Naive thymus-derived CD8-positive, alpha-beta T cell (primary cell): ENCODE measurements at regions not wholly inside any gene's neighbourhood (a gene's known extent, or its start where the extent isn't known, plus 50 kb on each side); places are given as distances from the start of the nearest gene placed in this dataset.
A peak's percentile ranks its signal among the peaks of the same experiment; 100 is the strongest.

Source experiments
- ATAC-seq, 2 donors: fragments of 150-1000 bp; cut with Tn5 transposase in 1 of 2; sonication (Bioruptor Pico), chemical (Tn5 transposase) in 1 of 2; 1 replicate in 1 of 2; 2 replicates in 1 of 2; pipeline ENCODE4 v1.10.0; 2021; ENCODE audit warnings: mild to moderate bottlenecking in 2 of 2, moderate library complexity in 2 of 2
- POLR2A ChIA-PET: fragments of 350-600 bp; sonication (Branson Sonifier 250); formaldehyde crosslinking; loops from one replicate; lab custom pipeline; 2021; ENCODE audit warnings: antibody characterized with exemption; lab: Charles Lee
- DNase-seq, 10 donors: peaks; one replicate each; pipeline versions ENCODE4 v3.0.0 to v3.0.0-alpha.2; 2020 to 2022
- H3K27ac Mint-ChIP-seq, 10 donors: one replicate each; pipeline ENCODE4 v1.8.0; 2020 to 2022; ENCODE audit warnings: mild to moderate bottlenecking in 10 of 10, mixed read lengths in 10 of 10, moderate library complexity in 4 of 10, inconsistent platforms in 1 of 10
- H3K27me3 Mint-ChIP-seq, 5 donors: one replicate each; pipeline ENCODE4 v1.8.0; 2021 to 2022; ENCODE audit warnings: mixed read lengths in 5 of 5
- H3K36me3 Mint-ChIP-seq, 3 donors: one replicate each; pipeline ENCODE4 v1.8.0; 2020 to 2022; ENCODE audit warnings: mixed read lengths in 3 of 3, mild to moderate bottlenecking in 2 of 3, inconsistent platforms in 1 of 3
- H3K4me1 Mint-ChIP-seq, 4 donors: one replicate each; pipeline ENCODE4 v1.8.0; 2021 to 2022; ENCODE audit warnings: mixed read lengths in 4 of 4
- H3K4me3 Mint-ChIP-seq, 10 donors: one replicate each; pipeline ENCODE4 v1.8.0; 2020 to 2022; ENCODE audit warnings: mild to moderate bottlenecking in 10 of 10, mixed read lengths in 10 of 10, moderate library complexity in 6 of 10, inconsistent platforms in 1 of 10
- H3K9me3 Mint-ChIP-seq, 9 donors: one replicate each; pipeline ENCODE4 v1.8.0; 2020 to 2022; ENCODE audit warnings: mixed read lengths in 9 of 9, mild to moderate bottlenecking in 3 of 9, inconsistent platforms in 1 of 9, moderate library complexity in 1 of 9

- POLR2A ChIA-PET = no interaction called here
- ATAC-seq = no peak
- H3K9me3 Mint-ChIP-seq = peaks cover 0 to 3% (median 0%) of the 10 kb centered on the region in 9 donors
- H3K4me3 Mint-ChIP-seq = no peak overlapping the region
- peak overlapping the region in 1 of 10 donors; percentile 32 for H3K27ac Mint-ChIP-seq
- H3K36me3 Mint-ChIP-seq = no peaks in the 10 kb centered on the region
- H3K4me1 Mint-ChIP-seq = peaks cover 4 to 16% (median 15%) of the 10 kb centered on the region in 4 donors
- peaks cover 0 to 12% (median 1%) of the 10 kb centered on the region in 5 donors for H3K27me3 Mint-ChIP-seq
- no peak for DNase-seq
Observed at GRCh38 chr2:12325806-12326205, 390.9 kb upstream of the TRIB2 start.

- Mint-ChIP-seq H3K36me3 (no peaks in the 10 kb centered on the region), H3K27me3 (peaks cover 0 to 14% (median 5%) of the 10 kb centered on the region in 5 donors), H3K4me3 (no peak overlapping the region), H3K27ac (peak overlapping the region in 1 of 10 donors; percentile 77), H3K9me3 (peaks cover 0 to 3% (median 0%) of the 10 kb centered on the region in 9 donors), H3K4me1 (peaks cover 4 to 16% (median 14%) of the 10 kb centered on the region in 4 donors)
- peak in 4 of 10 donors; percentile 15 to 70 (median 28) for DNase-seq
- POLR2A ChIA-PET = no interaction called here
- peak; percentile 50 to 52 for ATAC-seq
Observed at GRCh38 chr2:12326449-12327190, 390.1 kb upstream of the TRIB2 start.

GRCh38 chr2:12330916-12331315 is 385.8 kb upstream of the TRIB2 start:
- H3K27ac Mint-ChIP-seq = no peak overlapping the region
- H3K4me3 Mint-ChIP-seq = no peak overlapping the region
- no peaks in the 10 kb centered on the region for H3K36me3 Mint-ChIP-seq
- POLR2A ChIA-PET = no interaction called here
- peaks cover 0 to 4% (median 0%) of the 10 kb centered on the region in 9 donors for H3K9me3 Mint-ChIP-seq
- H3K27me3 Mint-ChIP-seq = peaks cover 2 to 29% (median 10%) of the 10 kb centered on the region in 5 donors
- ATAC-seq (no peak), DNase-seq (no peak)
- H3K4me1 Mint-ChIP-seq = peaks cover 8 to 22% (median 20%) of the 10 kb centered on the region in 4 donors

GRCh38 chr2:12331698-12332097 is 385.0 kb upstream of the TRIB2 start:
- peaks cover 2 to 29% (median 8%) of the 10 kb centered on the region in 5 donors for H3K27me3 Mint-ChIP-seq
- ATAC-seq (no peak), DNase-seq (no peak)
- H3K36me3 Mint-ChIP-seq = no peaks in the 10 kb centered on the region
- H3K9me3 Mint-ChIP-seq = peaks cover 0 to 4% (median 0%) of the 10 kb centered on the region in 9 donors
- peaks cover 3 to 18% (median 15%) of the 10 kb centered on the region in 4 donors for H3K4me1 Mint-ChIP-seq
- no peak overlapping the region for H3K27ac Mint-ChIP-seq
- H3K4me3 Mint-ChIP-seq = no peak overlapping the region
- POLR2A ChIA-PET = no interaction called here

GRCh38 chr2:12333293-12333692 is 383.4 kb upstream of the TRIB2 start:
- H3K36me3 Mint-ChIP-seq = no peaks in the 10 kb centered on the region
- no peak overlapping the region for H3K4me3 Mint-ChIP-seq
- no peak for DNase-seq
- no peak for ATAC-seq
- POLR2A ChIA-PET = no interaction called here
- H3K9me3 Mint-ChIP-seq = peaks cover 0 to 4% (median 0%) of the 10 kb centered on the region in 9 donors
- peaks cover 2 to 29% (median 8%) of the 10 kb centered on the region in 5 donors for H3K27me3 Mint-ChIP-seq
- H3K27ac Mint-ChIP-seq = no peak overlapping the region
- H3K4me1 Mint-ChIP-seq = peaks cover 0 to 16% (median 14%) of the 10 kb centered on the region in 4 donors

- ATAC-seq = peak; percentile 72 to 73
Observed at GRCh38 chr2:12334412-12334966, 382.2 kb upstream of the TRIB2 start.

GRCh38 chr2:12335131-12335530 is 381.6 kb upstream of the TRIB2 start:
- DNase-seq (no peak), ATAC-seq (no peak)
- Mint-ChIP-seq H3K27ac (peak overlapping the region in 1 of 10 donors; percentile 3), H3K36me3 (no peaks in the 10 kb centered on the region), H3K4me3 (peak overlapping the region in 5 of 10 donors; percentile 2 to 59 (median 52)), H3K9me3 (peaks cover 0 to 4% (median 0%) of the 10 kb centered on the region in 9 donors), H3K27me3 (peaks cover 2 to 29% (median 7%) of the 10 kb centered on the region in 5 donors), H3K4me1 (peaks cover 0 to 16% (median 12%) of the 10 kb centered on the region in 4 donors)
- POLR2A ChIA-PET = no interaction called here

More at GRCh38 chr2:12334412-12334966, 382.2 kb upstream of the TRIB2 start:
- Mint-ChIP-seq H3K4me1 (peaks cover 0 to 16% (median 14%) of the 10 kb centered on the region in 4 donors), H3K27ac (peak overlapping the region in 4 of 10 donors; percentile 2 to 57 (median 3)), H3K36me3 (no peaks in the 10 kb centered on the region), H3K4me3 (peak overlapping the region in 9 of 10 donors; percentile 2 to 59 (median 22)), H3K9me3 (peaks cover 0 to 4% (median 0%) of the 10 kb centered on the region in 9 donors), H3K27me3 (peaks cover 2 to 29% (median 8%) of the 10 kb centered on the region in 5 donors)
- peak in 3 of 10 donors; percentile 27 to 47 (median 46) for DNase-seq
- POLR2A ChIA-PET = interaction anchor here (0.7 to 0.9 kb wide), 2 partner anchors 10 to 14 kb away, joined by 3 read pairs; no protein-coding TSS in a partner anchor

GRCh38 chr2:12335995-12336394 is 380.7 kb upstream of the TRIB2 start:
- H3K9me3 Mint-ChIP-seq = peaks cover 0 to 4% (median 0%) of the 10 kb centered on the region in 9 donors
- no peak overlapping the region for H3K27ac Mint-ChIP-seq
- POLR2A ChIA-PET = no interaction called here
- no peaks in the 10 kb centered on the region for H3K36me3 Mint-ChIP-seq
- no peak overlapping the region for H3K4me3 Mint-ChIP-seq
- no peak for DNase-seq
- H3K27me3 Mint-ChIP-seq = peaks cover 2 to 26% (median 4%) of the 10 kb centered on the region in 5 donors
- ATAC-seq = no peak
- peaks cover 0 to 16% (median 12%) of the 10 kb centered on the region in 4 donors for H3K4me1 Mint-ChIP-seq

- no peaks in the 10 kb centered on the region for H3K36me3 Mint-ChIP-seq
- H3K4me3 Mint-ChIP-seq = no peak overlapping the region
- peaks cover 0 to 13% (median 11%) of the 10 kb centered on the region in 4 donors for H3K4me1 Mint-ChIP-seq
- peaks cover 0 to 5% (median 0%) of the 10 kb centered on the region in 9 donors for H3K9me3 Mint-ChIP-seq
- peaks cover 0 to 8% (median under 1%) of the 10 kb centered on the region in 5 donors for H3K27me3 Mint-ChIP-seq
- no peak for DNase-seq
- POLR2A ChIA-PET = interaction anchor here (1.1 kb wide), 1 partner anchor 10 kb away, joined by 3 read pairs; no protein-coding TSS in a partner anchor
- no peak overlapping the region for H3K27ac Mint-ChIP-seq
- ATAC-seq = no peak
Observed at GRCh38 chr2:12338946-12339697, 377.6 kb upstream of the TRIB2 start.

- POLR2A ChIA-PET = interaction anchor here (1.1 kb wide), 1 partner anchor 11 kb away, joined by 3 read pairs; no protein-coding TSS in a partner anchor
- DNase-seq (no peak), ATAC-seq (no peak)
- Mint-ChIP-seq H3K27ac (no peak overlapping the region), H3K36me3 (no peaks in the 10 kb centered on the region), H3K4me3 (no peak overlapping the region), H3K27me3 (peaks cover 0 to 3% (median 0%) of the 10 kb centered on the region in 5 donors), H3K9me3 (peaks cover 0 to 10% (median 0%) of the 10 kb centered on the region in 9 donors), H3K4me1 (peaks cover 0 to 5% (median 1%) of the 10 kb centered on the region in 4 donors)
Observed at GRCh38 chr2:12340164-12340563, 376.6 kb upstream of the TRIB2 start.

GRCh38 chr2:12341215-12341614 is 375.5 kb upstream of the TRIB2 start:
- Mint-ChIP-seq H3K9me3 (peaks cover 0 to 11% (median 0%) of the 10 kb centered on the region in 9 donors), H3K27me3 (peaks cover 0 to 3% (median 0%) of the 10 kb centered on the region in 5 donors), H3K4me3 (no peak overlapping the region), H3K36me3 (no peaks in the 10 kb centered on the region), H3K27ac (no peak overlapping the region), H3K4me1 (peaks cover 0 to 5% (median under 1%) of the 10 kb centered on the region in 4 donors)
- POLR2A ChIA-PET = no interaction called here
- ATAC-seq = no peak
- DNase-seq = no peak

GRCh38 chr2:12341920-12342319 is 374.8 kb upstream of the TRIB2 start:
- no peak for ATAC-seq
- DNase-seq = no peak
- H3K4me1 Mint-ChIP-seq = peaks cover 0 to 5% (median under 1%) of the 10 kb centered on the region in 4 donors

More at GRCh38 chr2:12341920-12342319, 374.8 kb upstream of the TRIB2 start:
- POLR2A ChIA-PET = no interaction called here
- H3K27ac Mint-ChIP-seq = no peak overlapping the region
- no peak overlapping the region for H3K4me3 Mint-ChIP-seq
- H3K9me3 Mint-ChIP-seq = peaks cover 0 to 11% (median 0%) of the 10 kb centered on the region in 9 donors
- H3K27me3 Mint-ChIP-seq = peaks cover 0 to 3% (median 0%) of the 10 kb centered on the region in 5 donors
- no peaks in the 10 kb centered on the region for H3K36me3 Mint-ChIP-seq
